NCI-H345 (cell line): ENCODE measurements at regions not wholly inside any gene's neighbourhood (a gene's known extent, or its start where the extent isn't known, plus 50 kb on each side); places are given as distances from the start of the nearest gene placed in this dataset.
"Not testable (repeated sequence)": the region's sequence is repeated elsewhere in the genome, so short reads cannot be mapped to it uniquely, and the experiment has no call there.

ENCODE experiments used
- DNase-seq: peaks from one replicate; lab custom pipeline; 2025; lab: John Stamatoyannopoulos, UW

DNA sequence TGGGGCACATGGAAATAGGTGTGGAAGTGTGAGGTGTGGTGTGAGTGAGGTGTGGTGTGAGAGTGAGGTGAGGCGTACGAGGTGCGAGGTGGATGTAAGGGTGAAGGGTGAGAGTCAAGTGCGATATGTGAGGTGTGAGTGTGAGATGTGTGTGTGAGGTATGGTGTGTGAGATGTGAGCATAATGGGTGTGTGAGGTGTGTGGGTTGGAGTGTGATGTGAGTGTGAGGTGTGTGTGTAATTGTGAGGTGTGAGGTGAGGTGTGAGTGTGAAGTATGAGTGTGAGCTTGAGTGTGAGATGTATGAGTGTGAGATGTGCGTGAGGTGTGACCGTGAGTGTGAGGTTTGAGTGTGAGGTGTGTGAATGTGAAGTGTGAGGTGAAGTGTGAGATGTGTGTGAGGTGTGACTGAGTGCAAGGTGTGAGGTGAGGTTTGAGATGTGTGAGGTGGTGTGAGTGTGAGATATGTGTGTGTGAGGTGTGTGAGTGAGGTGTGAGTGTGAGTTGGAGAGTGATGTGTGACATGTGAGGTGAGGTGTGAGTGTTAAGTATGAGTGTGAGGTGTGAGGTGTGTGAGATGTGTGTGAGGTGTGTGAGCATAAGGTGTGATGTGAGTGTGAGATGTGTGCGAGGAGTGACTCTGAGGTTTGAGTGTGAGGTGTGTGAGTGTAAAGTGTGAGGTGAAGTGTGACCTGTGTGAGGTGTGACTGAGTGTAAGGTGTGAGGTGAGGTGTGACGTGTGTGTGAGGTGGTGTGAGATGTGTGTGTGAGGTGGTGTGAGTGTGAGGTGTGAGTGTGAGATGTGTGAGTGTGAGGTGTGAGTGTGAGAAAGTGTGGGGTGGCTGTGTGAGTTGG is 354.0 kb downstream of the FOXL1 start:
- DNase-seq = no peak

DNA sequence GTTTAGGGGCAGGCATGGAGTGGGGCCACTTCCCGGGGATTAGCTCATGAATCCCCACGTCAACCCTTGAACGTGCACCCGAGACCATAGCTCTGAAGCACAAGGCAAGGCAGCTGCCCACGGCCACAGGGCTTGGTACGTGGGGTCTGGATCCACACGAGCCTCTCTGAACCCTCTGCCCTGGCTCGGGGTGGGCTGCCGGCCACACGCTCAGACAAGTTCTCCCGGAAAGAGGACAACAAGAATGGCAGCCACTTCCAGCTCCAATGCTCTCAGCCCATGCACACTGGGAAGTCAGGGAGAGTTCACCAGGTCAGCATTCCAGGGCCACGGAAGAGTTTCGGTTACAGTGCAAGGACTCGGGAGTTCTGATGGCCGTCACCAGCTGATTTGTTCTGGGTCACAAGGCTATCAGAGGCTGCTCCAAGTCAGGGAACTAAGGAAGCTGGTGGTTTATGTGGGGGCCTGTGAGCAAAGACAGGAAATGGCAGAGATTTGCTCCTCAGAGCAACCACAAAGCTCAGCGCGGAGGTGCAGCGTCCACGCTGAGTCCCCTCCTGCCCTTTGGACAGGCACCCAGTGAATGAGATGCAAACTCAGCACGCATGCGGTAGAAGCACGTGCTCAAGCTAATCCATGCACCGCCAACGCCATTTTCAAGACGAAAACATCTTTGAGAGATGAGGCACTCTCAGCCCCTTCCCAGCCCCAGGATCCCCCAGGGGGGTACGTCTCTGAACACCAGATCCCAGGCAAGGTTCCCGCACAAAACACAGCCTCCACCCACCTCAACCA is 356.4 kb downstream of the FOXL1 start:
- DNase-seq = no peak

DNA sequence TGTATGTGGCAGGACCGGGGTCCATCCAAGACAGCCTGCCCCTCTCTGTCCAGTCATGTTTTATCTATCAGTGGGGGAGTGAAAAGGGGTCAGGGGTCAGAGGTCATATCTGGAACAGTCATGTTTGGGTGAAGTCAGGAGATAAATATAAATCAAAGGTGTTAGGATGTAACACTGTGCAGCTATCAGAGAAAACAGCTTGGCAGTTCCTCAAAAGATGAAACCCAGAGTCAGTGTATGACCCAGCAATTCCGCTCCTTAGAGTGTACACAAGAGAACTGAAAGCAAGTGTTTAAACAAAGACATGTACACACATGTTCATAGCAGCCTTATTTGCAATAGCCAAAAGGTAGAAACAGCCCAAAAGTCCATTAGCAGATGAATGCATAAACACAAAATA is 361.3 kb downstream of the FOXL1 start:
- DNase-seq = no peak

- no peak for DNase-seq
These were observed 363.4 kb downstream of the FOXL1 start for GRCh38 chr16:86941731-86942130.

DNA sequence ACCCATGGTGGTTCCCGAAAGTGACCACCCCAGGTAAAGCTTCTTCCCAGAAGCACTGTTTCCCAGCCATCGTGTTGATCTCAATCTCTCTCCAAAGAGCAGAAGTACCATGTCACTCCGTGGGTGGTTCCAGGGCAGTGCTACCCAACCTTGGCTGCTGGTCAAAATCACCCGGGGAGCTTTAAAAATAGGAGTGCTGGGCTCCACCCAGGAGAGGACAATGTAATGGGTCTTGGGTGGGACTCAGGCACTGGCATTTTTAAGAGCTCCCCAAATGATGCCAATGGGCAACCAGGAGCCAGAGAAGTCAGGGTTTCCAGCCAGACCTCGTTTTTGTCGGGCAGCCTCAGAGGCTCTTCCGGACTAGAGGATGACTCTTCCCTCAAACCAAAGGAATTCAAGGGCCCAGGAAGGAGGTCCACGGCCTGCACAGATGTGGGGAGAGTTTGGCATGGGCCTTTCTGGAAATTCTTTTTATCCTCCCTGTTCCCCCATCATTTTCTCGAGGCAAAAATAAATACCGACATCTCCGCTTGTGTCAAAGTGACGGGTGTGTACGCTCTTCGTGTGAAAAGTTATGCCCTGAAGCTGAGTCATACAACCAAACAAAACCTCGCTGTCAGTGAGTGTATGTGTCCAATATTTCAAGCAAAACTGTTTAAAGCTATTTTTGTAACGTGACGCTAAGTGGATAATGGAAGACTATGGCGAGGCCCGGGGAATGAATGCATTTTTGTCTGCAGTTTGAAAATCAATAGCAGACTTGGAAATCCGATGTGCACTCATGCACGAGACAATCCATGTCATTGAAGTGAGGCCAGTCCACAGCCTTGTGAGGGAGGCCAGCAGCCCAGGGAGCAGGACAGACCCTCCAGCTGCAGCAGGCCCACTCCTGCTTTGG is 364.1 kb downstream of the FOXL1 start:
- no peak for DNase-seq

GRCh38 chr16:86945166-86945900 is 367.0 kb downstream of the FOXL1 start:
- no peak for DNase-seq

GRCh38 chr16:86946396-86946795 is 368.0 kb downstream of the FOXL1 start:
- DNase-seq = no peak

- DNase-seq = no peak
These were observed 368.6 kb downstream of the FOXL1 start for GRCh38 chr16:86946981-86947380.

DNA sequence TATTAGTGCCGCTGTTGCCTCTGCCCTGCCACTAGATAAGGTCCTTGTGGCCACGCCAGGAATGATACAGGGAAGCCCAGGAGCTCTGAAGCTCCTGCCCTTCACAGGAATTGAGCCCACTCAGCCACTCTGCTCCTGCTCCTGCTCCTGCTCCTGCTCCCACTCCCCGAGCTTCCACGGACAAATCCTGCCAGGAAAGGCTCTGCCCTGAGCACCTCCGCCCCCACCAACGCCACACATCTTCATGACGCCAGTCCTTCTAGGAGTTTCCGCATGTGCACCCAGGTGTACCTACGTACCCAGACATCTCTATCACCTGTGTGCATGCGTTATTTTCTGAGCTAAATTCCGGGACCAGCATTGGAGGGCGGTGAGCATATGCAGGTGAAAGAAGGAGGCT is 369.1 kb downstream of the C16orf95 start:
- DNase-seq = no peak

DNA sequence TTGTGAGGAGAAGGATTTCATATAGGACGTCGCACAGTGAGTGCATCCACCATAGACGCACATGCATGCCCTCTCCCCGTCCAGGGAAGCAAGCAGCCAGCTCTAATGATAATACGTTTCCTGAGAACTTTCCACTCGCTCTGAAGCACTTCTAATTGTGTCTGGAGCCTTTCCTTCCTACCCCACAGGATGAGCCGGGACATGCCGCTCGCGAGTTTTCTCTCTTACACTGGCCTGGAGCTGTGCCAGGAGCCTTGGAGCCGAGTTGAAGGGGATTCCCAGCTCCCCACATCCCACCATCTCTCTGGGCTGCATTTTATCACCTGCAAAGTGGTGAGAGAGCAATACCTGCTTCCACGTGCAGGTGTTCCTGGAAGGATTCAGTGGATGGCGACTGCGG is 368.1 kb downstream of the C16orf95 start:
- no peak for DNase-seq

- no peak for DNase-seq
These were observed 367.6 kb downstream of the C16orf95 start for GRCh38 chr16:86949630-86950029.

DNA sequence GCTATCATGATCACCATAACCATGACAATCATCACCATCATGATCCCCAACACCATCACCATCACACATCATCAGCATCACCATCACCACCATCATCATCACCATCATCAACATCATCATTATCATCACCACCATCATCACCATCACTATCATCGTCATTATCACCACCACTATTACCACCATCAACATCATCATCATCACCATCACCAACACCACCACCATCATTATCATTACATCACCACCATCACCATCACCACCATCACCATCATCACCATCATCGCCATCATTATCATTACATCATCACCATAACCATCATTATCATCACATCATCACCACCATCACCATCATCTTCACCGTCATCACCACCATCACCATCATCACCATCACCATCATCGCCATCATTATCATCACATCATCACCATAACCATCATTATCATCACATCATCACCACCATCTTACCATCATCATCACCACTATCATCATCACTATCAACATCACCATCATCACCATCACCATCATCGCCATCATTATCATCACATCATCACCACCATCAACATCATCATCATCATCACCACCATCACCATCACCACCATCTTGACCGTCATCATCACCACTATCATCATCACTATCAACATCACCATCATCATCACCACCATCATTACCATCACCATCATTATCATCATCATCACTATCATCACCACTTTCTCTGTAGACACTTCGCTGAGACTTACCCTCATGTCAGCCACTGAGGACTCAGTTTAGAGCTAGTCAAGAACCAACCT is 366.0 kb downstream of the C16orf95 start:
- no peak for DNase-seq

GRCh38 chr16:86951831-86952598 is 365.2 kb downstream of the C16orf95 start:
- DNase-seq = no peak

GRCh38 chr16:86952769-86953168 is 364.4 kb downstream of the C16orf95 start:
- no peak for DNase-seq

- no peak for DNase-seq
These were observed 363.4 kb downstream of the C16orf95 start for GRCh38 chr16:86953631-86954391.

DNA sequence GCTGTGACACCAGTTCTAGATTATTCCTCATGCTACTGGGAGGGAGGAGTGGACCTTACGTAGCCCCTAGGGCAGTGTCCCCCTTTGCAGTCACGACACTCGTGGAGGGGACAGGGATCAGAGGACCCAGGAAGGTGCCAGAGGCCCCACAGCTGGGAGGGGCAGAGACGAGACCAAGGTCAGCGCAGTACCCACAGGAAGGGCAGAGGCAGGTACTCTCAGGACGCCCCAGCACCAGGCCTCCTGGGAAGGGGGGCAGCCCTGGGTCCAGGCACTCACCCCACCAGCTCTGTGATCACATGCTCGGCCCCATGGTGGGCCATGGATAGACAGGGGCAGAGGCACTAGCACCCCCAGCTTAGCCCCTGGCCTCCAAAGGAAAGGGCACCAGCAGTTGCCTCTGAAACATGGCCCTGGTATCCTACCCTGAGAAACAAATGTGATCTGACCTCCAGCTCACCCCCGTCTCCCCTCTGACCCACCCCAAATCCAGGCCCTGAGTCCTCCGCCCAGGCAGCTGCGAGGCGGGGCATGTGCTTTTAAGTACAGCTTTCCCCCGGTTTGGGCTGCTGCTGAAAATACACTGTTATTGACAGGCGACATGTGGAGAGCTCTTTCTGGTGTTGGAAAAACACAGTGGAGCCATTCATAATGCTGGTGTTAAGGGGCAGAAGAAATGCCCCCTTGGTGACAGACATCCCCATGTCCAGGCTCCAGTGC is 361.9 kb downstream of the C16orf95 start:
- no peak for DNase-seq

DNA sequence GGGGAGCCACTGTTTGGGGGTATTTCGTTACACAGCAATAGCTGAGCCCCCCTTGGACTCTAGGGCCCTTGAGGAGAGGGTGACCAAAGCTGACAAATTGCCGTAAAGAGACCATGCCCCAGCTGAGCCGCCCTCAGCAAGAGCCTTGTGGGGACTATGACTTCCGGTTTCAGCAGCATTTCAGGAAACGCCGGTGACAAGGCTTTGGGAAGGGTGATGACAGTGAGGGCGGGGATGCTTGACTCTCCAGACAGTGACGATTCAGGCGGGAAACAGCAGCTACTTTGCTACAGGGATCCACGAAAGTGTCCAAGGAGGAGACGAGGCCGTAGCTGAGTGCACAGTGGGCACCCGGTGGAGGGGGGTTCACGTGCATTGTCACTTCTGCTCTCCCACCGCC is 360.8 kb downstream of the C16orf95 start:
- no peak for DNase-seq

DNA sequence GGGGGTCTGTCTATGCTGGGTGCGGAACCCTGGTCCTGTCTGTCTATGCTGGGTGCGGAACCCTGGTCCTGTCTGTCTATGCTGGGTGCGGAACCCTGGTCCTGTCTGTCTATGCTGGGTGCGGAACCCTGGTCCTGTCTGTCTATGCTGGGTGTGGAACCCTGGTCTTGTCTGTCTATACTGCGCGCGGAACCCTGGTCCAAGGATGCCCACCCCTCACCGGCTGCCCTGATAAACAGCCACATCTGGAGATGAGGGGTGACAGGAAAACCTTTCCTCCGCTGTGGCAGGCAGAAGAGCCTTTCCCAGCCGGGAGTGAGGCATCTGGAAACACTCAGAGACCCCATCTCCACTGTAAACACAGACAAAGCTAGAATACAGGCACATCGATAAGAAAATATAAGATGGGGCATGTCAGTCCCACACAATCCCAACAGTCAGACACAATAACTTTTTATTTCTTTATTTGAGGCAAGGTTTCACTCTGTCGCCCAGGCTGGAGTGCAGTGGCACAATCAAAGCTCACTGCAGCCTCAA is 359.5 kb downstream of the C16orf95 start:
- not testable (repeated sequence) for DNase-seq
